ENCODE measurements at regions not wholly inside any gene's neighbourhood (a gene's known extent, or its start where the extent isn't known, plus 50 kb on each side); places are given as distances from the start of the nearest gene placed in this dataset.

GRCh38 chr5:87008751-87009560 lies 258.7 kb upstream of the RASA1 start:
- TF ChIP-seq, protein P1, sequence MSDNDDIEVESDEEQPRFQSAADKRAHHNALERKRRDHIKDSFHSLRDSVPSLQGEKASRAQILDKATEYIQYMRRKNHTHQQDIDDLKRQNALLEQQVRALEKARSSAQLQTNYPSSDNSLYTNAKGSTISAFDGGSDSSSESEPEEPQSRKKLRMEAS (IDR thresholded peaks at IDR 0.05), result no peak
- TF ChIP-seq TEAD4 (IDR thresholded peaks at IDR 0.05), result no peak
- TF ChIP-seq EGR1 (IDR thresholded peaks at IDR 0.05), result no peak
- TF ChIP-seq CREB1 (IDR thresholded peaks at IDR 0.05; ENCODE audit: low read depth), result no peak
- no peak for TF ChIP-seq EP300 (IDR thresholded peaks at IDR 0.05; ENCODE audit: borderline replicate concordance)
- no peak for TF ChIP-seq CEBPB (IDR thresholded peaks at IDR 0.05)
- TF ChIP-seq ZBTB7A (IDR thresholded peaks at IDR 0.05; ENCODE audit: low read depth), result no peak
- no peak for TF ChIP-seq RAD21 (IDR thresholded peaks at IDR 0.05; ENCODE audit: low read depth)
- no peak for TF ChIP-seq FOXM1 (IDR thresholded peaks at IDR 0.05; ENCODE audit: borderline replicate concordance, low read depth)
- no peak for TF ChIP-seq TAF1 (IDR thresholded peaks at IDR 0.05; ENCODE audit: low read depth)
- TF ChIP-seq, protein P2, sequence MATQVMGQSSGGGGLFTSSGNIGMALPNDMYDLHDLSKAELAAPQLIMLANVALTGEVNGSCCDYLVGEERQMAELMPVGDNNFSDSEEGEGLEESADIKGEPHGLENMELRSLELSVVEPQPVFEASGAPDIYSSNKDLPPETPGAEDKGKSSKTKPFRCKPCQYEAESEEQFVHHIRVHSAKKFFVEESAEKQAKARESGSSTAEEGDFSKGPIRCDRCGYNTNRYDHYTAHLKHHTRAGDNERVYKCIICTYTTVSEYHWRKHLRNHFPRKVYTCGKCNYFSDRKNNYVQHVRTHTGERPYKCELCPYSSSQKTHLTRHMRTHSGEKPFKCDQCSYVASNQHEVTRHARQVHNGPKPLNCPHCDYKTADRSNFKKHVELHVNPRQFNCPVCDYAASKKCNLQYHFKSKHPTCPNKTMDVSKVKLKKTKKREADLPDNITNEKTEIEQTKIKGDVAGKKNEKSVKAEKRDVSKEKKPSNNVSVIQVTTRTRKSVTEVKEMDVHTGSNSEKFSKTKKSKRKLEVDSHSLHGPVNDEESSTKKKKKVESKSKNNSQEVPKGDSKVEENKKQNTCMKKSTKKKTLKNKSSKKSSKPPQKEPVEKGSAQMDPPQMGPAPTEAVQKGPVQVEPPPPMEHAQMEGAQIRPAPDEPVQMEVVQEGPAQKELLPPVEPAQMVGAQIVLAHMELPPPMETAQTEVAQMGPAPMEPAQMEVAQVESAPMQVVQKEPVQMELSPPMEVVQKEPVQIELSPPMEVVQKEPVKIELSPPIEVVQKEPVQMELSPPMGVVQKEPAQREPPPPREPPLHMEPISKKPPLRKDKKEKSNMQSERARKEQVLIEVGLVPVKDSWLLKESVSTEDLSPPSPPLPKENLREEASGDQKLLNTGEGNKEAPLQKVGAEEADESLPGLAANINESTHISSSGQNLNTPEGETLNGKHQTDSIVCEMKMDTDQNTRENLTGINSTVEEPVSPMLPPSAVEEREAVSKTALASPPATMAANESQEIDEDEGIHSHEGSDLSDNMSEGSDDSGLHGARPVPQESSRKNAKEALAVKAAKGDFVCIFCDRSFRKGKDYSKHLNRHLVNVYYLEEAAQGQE (IDR thresholded peaks at IDR 0.05; ENCODE audit: low read depth), result no peak
- TF ChIP-seq YY1 (IDR thresholded peaks at IDR 0.05; ENCODE audit: low read depth), result no peak
